ENCODE measurements at regions not wholly inside any gene's neighbourhood (a gene's known extent, or its start where the extent isn't known, plus 50 kb on each side); places are given as distances from the start of the nearest gene placed in this dataset.
"Not testable (repeated sequence)": the region's sequence is repeated elsewhere in the genome, so short reads cannot be mapped to it uniquely, and the experiment has no call there.

DNA sequence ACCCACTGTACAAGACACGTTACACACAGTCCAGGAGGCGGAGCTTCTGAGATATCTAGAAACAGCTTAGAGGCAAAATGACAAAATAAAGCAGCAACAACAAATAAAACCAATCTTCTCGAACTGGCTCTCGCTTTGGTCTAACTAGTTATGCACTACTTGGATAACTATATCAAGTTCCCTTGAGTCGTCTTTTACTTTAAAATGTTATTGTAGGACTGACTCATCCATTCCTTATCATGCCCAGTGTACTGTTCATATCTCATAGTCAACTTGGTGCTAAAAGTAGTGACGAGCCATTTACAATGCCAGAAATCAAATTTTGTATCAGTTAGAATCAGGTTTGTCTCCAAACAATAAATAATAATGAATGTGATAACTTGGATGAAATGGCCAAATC lies 102.5 kb upstream of the SLC35G4 start:
- no peak for DNase-seq

DNA sequence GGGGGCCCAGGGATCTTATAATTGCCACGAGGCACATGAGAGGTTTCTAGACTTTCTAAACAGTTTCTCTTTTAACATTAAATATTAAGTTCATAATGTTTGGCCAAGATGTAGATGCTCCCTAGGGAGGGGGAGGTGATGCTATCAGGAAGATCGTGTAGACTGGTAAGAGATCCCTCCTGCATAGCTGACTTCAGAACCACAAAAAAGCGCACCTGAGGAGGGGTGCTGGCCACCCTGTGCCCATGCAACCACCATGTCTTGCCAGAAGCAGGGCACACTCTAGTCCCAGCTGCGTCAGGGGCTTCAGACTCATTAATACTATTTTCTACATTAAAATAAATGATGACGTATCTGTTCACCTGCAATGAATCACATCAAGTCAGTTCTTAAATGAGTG lies 103.4 kb upstream of the SLC35G4 start:
- DNase-seq, result no peak

DNA sequence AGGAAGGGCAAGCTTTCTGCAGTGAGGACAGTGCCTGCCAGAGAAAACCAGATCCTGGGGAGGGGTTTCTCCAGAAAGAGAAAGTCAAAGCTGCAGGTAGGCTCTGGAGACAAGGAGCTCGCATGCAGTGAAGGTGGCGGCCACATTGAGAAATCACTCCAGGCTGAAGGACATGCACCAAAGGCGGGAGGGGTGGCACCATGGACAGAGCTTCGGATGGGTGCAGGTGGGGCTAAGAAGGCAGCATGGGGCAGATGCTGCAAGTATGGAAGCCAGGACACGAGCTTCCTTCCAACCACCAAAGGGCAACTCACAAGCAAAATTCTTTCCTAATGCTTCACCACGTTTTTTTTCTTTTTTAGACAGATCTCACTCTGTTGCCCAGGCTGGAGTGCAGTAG lies 104.4 kb upstream of the SLC35G4 start:
- DNase-seq, result no peak

DNA sequence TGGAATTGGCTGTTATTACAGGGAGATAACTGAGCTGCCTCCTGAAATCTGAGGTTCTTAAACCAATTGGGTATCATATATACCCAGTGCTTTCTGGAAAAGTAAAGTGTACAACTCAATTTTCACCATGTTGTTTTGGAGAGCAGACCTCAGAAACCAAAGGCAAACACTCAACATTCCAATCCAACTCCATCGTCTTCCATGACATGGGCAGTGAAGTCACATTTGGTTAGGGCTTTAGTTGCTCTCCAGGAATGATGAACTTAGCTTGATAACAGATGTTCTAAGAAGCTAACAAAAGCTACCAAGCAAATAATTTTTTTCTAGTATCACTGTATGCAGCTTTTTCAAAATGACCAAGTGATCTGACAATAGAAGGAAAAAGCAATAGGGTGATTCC lies 107.0 kb upstream of the SLC35G4 start:
- no peak for DNase-seq

DNA sequence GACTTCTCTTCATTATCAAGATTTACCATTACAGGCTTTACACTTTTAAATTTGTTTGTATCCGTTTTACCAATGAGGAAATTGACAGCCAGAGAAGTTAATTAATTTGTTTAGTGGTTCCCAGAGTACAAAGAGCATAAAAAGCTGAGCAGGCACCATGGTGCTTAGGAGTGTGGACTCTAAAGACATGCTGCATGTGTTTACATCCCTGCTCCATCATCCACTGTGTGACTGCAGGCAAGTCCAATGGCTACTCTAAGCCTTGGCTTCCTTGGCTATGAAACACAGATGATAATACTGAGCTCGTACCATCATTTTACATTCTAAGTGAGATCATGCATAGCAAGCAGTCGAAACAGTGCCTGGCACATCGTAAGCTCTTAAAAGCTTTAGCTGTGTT lies 108.0 kb upstream of the SLC35G4 start:
- DNase-seq, result no peak

DNA sequence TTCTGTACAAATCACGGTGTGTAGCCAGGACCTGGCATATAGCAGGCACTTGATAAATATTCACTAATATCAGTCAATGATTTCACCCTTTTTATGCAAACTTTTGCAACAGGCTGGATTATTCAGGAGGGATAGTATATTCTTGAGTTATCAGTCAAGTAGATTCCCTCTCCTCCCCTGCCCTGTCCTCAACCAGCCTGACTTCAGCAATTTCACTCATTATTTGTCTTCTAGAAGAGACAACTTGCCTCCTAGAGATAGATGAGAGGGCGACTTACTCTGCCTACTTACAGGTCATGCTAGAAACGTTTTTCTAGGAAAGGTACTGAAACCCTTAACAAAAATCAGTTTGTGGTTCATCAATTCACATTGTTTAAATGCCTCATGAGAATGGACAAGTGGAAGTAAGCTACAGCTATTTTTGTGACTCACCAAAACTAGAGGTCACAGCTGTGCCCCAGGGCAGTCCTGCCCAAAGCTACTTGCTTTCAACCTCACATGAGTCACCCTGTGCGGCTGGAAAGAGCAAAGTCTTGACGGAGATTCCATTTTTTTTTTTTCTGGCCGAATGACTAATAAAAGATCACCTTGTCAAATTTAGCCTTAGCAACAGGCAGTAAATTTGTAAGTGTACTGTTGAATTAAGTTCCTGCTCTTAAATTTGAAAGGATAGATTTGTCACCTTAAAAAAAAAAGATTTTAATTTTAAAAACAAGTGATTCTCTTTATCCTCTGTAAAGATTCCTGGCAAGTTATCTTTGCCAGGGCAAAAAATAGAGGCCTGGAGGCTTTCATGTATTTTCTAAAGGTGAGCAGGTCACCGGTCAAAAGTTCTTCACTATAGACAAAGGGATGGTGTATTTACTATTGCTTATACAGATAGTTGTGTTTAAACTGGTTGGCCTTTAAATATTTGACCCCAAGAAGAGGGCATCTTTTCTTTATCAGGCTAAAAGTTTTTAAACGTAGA lies 109.0 kb upstream of the SLC35G4 start:
- no peak for DNase-seq

DNA sequence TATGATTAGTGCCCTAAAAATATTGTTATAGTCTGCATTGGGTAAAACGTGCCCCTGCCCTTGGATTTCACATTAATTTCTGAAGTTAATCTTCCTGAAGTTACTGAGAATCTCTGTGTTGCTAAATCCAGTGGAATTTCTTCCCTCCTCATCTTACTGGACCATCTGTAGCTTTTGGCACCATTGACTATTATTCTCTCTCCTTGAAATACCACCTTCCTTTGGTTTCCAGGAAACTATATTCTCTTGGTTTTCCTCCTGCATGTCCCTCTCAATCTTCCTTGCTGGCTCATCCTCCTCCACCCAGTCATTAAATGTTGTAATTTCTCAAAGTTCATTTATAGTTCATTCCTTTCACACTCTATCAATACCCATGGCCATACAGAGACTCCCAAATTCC lies 110.6 kb upstream of the SLC35G4 start:
- DNase-seq, result no peak

DNA sequence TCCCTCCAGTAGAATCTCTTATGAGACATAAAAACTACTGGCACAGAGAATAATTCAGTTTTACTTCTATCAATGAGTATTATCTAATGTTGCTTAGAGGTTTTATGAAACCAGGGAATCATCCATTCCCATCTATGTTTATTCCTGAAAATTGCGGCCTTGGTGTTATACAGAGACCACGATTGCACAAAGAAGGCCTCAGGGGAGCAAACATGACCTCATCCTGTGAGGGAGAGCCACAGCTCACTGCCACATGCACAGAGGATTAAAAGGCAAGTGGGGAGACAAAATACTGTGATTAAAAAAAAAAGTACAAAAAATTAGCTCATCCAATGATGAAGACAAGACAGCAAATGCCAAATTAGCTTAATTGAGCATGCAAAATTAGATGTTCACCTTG lies 111.8 kb upstream of the SLC35G4 start:
- no peak for DNase-seq

DNA sequence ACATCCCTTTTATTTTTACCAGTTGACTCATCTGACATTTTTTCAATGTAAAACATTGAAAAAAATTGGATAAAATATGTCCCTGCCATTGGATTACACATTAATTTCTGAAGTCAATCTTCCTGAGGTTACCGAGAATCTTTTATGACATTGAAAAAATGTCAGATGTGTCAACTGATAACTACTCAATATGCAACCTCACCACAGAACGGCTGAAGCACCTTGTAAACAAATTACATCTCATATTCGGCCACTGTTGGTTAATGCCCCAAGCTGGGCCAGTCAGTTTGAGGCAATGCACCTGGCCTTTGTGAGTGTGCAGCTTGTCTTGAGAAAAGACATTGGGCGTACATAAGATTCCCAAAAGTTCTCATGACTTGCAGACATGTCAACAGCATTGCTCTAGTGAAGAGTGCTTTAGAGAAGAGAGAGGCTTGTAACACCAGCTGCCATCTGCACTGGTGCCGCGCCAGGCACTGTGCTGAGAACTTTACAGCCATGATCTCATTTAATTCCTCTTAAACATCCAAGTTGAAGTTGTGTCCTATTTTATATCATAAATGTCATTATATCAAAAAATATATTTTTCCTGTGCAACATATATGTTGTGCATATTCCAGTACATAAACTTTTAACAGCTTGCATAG lies 112.7 kb upstream of the SLC35G4 start:
- no peak for DNase-seq

DNA sequence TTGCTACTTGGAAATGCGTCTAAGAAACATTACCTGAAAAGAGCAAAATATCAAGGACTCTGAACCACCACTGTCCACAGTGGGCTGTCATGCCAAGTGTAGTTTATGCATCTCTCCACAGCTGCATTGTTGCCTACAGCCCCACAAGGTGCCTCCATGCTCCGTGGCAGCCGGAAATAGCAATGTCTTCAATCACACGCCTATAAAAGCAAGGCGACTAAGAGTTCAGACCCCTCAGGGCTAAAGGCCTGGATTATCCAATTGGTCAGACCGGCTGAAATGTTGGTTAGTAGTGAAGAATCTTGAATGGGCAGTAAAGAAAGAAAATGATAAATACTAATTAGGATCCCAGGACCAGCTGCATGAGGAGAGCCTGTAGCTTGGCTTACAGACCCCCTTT lies 114.0 kb upstream of the SLC35G4 start:
- no peak for DNase-seq

DNA sequence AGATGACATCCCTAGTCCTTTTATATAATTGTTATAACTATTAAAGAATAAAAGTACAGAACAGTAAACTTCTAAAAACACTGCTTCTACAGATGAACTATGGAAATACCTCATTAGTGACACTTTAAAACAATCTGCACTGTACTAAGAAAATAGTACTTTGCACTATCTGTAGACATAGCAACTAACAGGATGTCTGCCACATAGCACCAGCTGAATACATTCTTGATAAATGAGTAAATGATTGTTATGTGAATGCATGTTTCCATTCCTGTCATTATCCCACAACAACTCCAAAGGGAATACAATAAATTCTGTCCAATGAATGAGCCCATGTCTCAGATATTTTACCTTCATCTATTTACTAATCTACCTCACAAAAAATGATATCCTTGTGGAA lies 115.3 kb upstream of the SLC35G4 start:
- no peak for DNase-seq

DNA sequence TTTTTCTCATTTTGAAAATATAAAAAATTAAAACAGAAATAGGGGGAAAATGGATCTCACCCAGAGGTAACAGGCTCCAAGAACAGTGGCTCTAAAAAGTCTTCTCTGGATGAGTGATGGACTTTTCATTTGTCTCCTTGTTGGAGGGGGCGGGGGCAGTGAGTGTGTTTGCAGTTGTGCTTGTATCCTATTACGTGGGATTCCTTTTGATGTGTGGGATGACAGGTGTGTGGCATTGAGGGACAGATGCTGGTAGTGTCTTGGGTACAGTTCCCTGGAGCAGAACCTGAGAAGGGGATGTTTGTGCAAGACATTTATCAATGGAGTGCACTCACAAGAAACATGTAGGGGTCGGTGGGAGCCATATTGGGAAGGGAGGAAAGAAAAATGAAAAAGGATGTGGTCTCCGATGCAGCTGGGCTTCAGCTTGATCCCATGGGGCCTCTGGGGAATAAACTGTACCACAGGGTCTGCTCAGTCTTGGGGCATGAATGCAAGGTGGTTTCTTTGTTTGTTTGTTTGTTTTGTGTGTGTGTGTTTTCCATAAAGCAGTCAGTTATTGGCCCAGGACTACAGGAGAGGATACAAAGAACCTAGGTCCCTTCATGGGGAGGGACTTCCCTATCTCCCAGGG lies 120.0 kb upstream of the SLC35G4 start:
- no peak for DNase-seq

DNA sequence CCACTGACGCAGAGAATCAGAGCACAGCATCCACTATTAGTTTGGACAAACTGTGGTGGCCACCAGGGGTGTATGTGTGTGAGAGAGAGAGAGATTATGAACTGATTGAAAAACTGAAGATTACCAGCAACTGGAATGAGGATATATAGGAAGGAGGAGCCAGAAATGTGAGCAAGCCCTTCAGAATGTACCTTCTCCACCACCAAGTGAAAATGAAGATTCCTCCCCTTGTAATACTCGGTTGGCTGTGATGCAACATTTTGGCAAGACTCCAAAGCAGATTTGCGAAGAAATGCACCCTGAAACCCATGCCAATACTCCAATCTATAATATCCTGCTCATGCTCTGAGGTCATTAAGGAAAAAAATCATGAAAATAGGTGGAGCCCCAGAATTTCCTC lies 121.2 kb upstream of the SLC35G4 start:
- no peak for DNase-seq

DNA sequence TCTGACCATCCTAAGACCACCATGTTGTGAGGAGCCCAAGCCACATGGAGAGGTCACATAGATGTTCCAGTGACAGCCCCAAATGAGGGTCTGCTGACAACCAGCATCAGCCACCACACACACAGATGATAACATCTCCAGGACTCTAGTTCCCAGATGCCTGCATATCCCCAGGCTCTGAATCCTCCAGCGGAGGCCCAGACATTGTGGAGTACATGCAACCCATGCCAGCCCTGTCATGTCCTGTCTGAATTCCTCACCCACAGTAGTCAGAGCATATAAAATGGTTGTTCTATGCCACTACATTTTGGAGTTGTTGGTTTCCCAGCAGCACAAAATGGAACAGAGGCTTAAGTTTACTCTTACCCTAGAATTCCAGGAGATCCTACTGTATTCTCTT lies 122.0 kb upstream of the SLC35G4 start:
- no peak for DNase-seq

DNA sequence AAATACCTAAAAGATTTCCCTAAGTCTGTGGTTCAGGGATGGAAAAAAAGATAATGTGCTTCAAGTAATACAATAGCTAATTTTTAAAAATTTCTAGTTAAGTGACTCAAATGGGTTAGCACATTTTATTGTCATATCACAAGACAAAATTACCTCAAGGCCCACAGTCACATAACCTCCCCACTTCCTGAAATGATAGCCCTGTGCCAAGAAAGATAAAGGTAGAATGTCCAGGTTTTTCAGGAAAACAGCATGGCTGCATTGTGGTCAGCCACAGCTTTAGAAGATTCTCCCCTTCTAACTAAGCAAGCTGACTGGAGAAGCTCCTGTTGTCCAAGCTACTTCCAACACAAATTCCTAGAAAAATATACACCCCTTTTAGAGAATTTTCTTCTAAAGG lies 127.1 kb upstream of the SLC35G4 start:
- DNase-seq, result no peak

DNA sequence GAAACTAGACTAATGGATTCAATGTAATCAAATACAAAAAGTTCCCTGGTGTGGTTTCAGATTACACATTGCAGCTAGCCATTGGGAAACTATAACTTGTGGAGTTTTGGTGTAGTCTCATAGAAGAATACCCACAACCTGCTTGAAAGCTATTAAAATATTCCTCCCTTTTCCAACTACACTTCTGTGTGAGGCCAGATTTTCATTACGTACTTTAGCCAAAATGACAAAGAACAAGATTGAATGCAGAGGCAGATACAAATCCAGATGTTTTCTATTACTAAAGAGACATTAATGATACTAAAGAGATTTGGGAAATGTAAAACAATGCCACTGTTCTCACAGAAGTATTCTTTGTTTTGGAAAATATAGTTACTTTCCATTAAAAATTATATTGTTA lies 128.7 kb upstream of the SLC35G4 start:
- no peak for DNase-seq

DNA sequence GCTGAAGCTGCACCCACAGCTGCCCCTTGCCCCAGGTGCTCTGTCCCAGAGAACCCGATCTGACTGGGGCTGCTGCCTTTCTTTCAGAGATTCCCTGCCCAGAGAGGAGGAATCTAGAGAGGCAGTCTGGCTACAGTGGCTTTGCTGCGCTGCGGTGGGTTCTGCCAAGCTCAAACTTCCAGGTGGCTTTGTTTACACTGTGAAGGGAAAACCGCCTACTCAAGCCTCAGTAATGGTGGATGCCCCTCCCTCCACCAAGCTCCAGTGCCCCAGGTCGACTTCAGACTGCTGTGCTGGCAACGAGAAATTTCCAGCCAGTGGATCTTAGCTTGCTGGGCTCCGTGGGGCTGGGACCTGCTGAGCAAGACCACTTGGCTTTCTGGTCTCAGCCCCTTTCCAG lies 130.4 kb upstream of the SLC35G4 start:
- DNase-seq, result not testable (repeated sequence)

DNA sequence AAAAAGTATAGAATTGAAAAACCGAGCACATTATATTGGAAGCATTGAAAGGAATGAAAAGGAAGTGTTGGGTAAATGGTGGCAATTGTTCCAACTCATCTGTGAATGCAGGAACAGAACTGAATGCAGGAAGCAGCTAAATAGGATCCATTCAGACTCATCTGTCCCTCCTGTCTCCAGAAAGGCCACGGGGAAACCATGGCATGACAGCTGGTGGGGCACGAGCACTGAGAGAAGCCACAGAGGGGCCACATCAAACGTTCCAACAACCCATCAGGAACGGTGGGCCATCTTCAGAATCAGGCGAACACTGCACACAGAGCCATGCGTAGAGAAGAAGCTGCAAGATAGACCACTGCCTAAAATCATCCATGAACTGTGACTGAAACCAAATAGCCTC lies 138.5 kb upstream of the SLC35G4 start:
- no peak for DNase-seq

DNA sequence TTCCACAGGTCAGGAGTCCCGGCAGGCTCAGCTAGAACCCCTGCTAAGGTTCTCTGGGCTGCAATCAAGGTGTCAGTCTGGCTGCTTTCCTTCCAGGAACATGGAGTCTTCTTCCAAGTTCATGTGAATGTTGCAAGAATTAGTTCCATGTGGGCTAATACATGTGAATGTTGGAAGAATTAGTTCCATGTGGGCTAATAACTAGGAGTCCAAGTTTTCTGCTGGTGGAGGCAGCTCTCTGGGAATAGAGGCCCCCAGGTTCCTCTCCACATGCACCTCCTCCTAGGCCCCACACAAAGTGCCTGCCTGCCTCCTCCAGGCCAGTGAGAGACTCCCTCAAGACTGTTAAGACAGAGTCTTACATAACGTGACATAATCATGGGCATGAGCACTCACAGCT lies 140.8 kb upstream of the SLC35G4 start:
- no peak for DNase-seq

DNA sequence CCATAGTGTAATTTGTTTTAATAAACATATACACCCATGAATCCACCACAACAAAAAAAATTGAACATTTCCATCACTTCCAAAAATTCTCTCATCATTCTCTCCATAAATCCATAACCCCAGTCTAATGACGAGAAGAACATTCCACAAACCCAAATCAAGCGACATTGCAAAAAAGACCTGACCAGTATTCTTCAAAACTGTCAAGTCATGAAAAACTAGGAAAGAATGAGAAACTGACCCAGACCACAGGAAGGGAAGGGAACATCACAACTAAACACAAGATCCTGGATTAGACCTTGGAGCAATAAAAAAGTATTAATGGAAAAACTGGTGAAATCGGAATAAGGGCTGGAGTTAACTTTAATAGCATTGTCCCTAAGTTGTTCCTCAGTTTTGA lies 141.3 kb upstream of the SLC35G4 start:
- DNase-seq, result no peak

DNA sequence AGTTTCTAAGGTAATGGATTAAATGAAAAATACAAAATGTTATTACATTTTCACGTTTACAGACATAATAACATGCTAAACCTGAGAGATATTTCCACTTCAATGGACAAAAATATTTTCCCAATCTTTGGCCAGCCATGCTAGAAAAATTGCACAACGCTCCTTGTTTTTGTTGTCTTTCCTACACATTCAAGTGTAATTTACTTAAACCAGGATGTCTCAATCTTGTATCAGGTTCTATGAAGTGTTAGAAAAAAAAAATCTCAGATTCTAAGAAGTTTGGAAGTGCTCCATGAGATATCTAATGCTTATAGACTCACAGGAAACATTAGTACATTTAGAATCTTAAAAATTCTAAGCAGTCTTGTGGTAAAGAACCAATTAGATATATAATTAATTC lies 141.8 kb upstream of the SLC35G4 start:
- DNase-seq, result no peak

DNA sequence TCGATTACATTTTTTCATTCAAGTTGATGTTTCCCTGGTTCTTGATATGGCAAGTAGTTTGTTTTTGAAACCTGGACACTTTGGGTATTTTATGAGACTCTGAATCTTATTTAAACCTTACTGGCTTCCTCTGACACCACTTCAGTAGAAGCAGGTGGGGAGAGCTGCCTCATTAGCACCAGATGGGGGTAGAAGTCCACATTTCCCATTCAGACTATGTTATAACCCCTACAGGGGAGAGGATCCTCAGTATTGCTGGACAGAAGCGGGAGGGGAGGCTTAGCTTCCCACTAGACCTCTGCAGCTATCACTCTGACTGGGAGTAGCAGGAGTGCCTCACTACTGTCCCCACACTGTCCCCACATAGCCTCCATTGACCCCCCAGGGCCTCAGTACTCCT lies 145.3 kb upstream of the SLC35G4 start:
- DNase-seq, result no peak

DNA sequence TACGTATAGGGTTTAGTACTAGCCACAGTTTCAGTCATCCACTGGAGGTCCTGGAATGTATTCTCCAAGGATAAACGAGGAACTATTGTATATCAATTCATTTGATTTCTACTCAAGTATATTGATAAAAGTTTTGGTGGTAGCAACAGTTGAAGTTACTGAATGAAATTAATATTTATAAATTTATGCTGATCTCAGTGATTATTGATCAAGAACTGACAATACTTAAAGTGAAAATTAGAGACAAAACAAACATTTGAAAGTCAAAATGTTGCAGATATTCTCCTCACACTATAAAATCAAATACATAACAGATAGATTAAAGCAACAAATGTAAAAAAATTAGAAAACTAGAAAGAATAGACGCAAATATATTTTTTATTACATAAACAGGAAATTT lies 150.9 kb upstream of the SLC35G4 start:
- DNase-seq, result no peak

DNA sequence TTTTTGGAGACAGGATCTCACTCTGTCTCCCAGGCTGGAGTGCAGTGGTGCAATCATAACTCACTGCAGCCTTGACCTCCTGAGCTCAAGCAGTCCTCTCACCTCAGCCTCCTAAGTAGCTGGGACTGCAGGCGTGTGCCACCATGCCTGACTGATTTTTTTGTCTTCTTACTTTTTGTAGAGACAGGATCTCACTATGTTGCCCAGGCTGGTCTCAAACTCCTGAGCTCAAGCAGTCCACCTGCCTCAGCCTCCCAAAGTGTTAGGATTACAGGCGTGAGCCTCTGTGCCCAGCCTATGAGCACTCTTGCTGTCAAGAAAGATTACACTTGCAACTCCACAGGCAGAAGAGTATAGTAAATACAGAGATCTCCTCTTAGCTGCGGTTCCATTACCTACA lies 151.5 kb upstream of the SLC35G4 start:
- DNase-seq, result not testable (repeated sequence)
